ENCODE measurements at regions not wholly inside any gene's neighbourhood (a gene's known extent, or its start where the extent isn't known, plus 50 kb on each side); places are given as distances from the start of the nearest gene placed in this dataset.

DNA sequence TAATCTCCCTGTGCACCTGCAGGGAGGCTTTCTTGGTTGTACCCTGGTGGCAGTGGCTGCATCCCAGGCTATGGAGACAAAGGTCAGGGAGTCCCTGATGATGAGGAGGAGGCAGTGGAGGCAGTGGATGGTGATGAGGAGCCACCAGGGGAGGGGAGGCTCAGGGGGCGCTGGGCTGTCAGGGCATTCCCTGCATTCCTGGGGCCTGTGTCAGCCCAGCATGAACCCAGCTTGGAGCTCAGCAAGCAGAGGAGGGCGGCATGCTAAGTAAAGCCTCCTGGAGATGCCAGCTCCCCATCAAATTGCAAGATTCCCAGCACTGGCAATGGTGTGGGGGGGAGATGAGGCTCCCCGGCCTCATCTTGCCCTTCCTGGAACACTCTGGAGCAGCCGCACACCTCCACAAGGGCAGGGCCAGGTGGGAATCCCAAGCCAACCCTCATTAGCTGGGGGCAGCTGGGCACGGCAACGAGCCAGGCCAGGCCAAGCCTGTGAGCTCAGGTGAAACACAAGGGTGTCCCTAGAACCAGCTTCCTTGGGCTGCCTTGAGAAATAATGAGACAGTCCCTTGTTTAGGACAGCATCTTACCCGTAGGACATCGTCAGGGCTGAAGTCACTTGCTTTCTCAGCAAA lies 469.5 kb downstream of the MATN1 start:
- no peak for TF ChIP-seq CTCF (IDR thresholded peaks at IDR 0.05)
- TF ChIP-seq POLR2A (IDR thresholded peaks at IDR 0.05): no peak
- TF ChIP-seq POLR2AphosphoS5 (IDR thresholded peaks at IDR 0.05): no peak
